UCSD-AML1 (cell line): ENCODE measurements at regions not wholly inside any gene's neighbourhood (a gene's known extent, or its start where the extent isn't known, plus 50 kb on each side); places are given as distances from the start of the nearest gene placed in this dataset.
"Not testable (repeated sequence)": the region's sequence is repeated elsewhere in the genome, so short reads cannot be mapped to it uniquely, and the experiment has no call there.

ENCODE experiments used
- DNase-seq: peaks from one replicate; lab custom pipeline; 2025; ENCODE audit not compliant: unreplicated experiment; lab: John Stamatoyannopoulos, UW

DNA sequence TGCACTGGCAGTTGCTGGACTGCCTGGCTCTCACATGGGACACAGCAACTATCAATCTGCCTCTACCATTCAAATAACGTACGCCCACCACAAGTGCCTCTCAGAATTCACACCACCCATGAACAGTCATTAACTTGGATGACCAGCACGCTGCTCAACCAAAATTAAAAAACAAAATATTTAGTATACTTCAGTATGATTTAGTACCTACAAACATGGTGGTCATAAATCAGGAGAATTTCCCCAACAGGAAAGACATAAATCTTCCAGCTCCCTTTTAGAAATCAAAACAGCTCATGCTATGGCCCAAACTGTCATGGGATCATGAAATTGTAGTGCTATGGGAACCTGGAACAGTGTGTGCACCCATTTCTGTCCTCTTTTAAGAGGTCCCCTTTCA is 317.4 kb upstream of the ETAA1 start:
- no peak for DNase-seq

DNA sequence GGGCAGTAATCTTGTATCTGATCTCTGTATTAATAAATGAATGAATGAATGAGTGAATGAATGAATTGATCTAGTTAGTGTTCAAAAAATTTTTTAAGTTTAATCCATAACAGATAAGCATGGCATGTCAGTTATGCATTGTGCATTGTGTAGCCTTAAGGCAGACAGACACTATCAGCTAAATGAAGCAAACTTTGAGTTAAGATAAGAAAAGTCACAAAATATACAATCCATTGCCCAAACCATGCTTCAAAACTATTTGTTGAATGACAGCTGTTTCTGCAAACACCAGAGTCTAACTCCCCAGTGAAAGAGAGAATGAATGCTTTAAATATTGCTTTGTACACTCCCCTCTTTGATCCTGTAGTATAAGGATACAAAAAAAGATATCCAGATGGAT is 314.3 kb upstream of the ETAA1 start:
- no peak for DNase-seq

DNA sequence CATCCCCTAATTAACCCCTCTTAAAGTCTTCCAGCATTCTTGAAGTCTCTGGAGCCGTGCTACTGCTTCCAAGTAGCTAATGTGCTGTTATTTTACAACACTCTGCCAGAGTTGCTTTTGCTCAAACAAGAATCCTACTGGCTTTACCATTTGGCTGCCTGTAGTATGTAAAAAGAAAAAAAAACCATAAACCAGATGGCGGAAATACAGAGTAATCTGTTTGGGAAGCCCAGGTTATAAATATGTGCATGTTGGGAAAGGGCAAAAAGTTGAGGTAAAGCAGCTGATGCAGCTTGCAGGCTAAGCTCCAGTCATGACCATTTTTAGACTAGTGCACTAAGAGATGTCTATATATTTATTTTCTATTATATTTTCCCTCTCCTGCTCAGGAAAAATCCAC is 313.2 kb upstream of the ETAA1 start:
- DNase-seq: no peak

DNA sequence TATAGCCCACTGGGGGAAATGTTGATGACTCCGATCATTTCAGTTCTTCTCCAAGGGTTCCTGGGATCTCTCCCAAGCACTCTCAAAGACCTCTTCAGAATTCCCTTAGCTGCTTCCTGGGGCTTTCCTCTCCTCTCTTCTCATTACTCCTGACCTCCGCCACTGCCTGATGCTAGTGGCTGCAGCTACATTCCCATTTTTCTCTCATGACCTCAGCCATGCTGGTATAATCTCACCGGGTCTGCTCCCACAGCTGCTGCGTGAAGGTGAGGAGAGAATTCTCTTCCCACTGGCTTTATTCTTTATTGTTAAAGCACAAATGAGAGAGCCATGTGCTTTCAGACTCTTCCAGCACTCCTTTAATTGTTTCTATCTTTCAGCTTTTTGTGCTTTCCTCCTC is 312.0 kb upstream of the ETAA1 start:
- DNase-seq: no peak

DNA sequence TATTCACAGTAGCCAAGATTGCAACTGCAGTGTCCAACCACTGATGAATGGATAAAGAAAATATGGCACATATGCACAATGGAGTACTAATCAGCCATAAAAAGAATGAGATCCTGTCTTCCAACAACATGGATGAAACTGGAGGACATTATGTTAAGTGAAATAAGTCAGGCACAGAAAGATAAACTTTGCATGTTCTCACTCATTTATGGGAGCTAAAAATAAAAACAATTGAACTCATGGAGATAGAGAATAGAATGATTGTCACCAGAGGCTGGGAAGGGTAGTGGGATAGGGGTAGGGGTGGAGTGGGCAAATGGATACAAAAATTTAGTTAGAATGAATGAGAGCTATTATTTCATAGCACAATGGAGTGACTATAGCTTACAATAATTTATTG is 305.5 kb upstream of the ETAA1 start:
- no peak for DNase-seq

DNA sequence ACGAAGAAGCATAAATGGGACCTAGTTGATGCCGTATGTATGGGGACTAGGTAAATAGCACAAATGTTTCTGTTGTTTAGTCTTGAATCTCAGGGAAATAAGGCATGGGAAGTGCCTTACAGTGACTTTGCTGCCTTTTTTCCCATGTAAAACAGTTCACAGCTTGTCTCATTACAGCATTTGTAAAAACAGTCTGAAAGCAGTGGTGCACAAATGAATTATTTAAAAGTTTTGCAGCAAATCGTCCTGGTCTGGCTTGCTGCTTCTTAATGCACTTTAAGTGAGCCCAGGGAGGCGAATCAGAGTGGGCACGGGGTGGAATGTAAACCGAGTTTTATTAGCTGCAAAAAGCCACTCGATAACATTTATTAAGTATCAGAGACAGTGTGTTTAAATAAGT is 302.0 kb upstream of the ETAA1 start:
- no peak for DNase-seq

DNA sequence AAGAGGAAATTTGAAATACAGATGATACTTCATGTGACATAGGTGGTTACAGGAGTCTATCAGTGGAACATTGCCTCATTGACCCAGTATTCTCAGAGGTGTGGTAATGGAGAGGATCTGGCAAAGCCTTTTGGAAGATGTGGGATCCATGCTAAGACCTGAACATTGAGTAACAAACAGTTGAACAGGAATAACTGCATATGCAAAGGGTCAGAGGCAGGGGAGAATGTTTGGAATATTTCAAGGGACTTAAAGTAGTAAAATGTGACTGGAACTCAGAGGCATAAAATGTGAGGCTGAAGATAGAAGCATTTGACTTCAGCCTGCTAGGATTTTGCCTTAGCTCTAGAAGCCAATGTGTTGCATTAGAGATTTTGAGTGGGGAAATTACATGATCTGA is 300.2 kb upstream of the ETAA1 start:
- no peak for DNase-seq

DNA sequence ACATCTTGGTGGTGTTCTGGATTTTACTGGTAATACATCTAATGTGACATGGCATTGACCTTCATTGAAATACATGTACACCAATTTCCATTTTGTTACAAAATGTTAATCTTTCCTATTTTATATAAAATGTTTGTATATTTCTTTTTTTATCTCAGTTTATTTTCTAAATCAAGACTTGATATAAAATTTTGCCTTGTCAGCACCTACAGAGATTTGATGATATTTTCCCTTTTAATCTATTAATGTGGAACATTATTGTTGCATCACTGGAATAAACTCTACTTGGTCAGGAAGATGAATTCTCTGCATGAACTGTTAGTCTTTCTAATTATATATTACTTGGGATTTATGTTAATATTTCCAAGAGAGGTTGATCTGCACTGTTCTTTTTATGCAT is 294.0 kb upstream of the ETAA1 start:
- no peak for DNase-seq

DNA sequence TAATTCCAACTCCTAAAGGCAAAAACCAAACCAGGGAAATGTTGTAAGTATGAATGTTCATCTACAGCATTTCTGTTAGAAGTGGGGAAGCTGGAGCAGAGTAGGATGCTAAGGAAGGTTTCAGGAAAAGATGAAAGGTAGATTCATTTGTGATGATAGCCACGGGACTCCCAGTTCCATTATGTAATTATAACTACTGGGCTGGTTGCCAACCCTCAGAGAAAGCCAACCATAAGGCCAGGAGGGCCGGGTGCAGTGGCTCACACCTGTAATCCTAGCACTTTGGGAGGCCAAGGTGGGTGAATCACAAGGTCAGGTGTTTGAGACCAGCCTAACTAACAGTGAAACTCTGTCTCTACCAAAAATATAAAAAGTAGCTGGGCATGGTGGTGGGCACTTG is 288.9 kb upstream of the ETAA1 start:
- no peak for DNase-seq

DNA sequence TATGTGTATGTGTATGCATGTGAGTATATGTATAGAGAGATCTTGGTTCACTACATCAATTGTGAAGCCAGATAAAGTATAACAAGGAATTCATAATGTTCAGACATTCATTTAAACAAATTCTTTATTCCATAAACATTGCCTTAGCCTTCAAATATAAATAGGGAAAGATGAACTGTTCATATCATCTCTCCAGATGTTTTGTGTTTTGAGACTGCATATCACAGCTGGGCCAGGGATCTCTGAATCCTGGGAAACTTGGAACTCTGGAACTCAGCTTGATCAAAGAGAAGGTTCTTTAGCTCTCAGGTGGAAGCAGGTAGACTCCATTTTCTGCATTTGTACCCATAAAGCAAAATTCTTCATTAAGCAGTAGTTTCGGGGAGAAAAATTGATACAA is 272.6 kb upstream of the ETAA1 start:
- DNase-seq: no peak

DNA sequence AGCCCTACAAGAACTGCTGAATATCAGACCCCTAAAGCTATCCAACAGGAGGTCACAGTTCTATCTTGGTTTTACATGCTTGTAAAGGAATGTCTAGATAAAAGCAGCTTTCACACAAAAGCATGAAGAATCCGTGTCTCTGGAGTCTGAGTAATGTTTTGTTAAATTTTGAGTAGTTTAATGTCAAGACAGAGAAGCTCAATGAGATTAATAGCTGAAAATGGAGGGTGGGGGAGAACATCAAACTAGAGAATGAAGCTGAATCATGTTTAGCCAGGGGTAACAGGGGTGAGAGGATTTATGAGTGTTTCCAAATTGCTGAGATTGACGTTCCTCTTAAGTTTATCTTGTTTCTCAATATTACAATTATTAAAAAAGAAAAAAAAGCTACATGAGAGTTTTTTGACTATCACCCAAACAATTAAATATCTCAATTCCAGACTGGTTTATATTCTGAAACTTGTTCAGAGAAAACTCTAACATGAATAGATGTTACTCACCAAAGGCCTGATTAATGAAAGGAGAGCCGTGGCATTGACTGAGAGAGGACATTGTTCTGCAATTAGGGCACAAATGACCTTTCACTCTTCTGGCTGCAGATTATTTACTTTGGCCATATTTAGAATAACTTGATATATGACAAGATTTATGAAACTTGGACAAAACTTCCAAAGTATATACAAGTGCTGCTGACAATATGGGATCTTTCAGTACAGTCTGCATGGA is 266.4 kb upstream of the ETAA1 start:
- DNase-seq: no peak

DNA sequence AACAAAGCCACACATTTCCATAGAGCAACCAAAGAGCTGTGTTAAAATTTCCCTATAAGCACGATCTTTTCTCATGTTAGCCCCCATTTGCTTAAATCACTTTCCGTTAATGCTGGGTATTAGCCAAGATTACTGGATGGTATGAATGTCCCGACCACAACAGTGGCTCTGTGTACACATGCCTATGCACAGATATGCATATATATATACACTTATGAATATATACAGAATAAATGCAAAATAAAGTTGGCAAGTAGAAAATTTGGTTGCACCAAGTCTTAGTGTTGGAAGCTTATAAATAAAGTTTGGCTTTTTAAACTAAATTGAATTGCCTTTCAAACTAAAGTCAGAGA is 265.9 kb upstream of the ETAA1 start:
- DNase-seq: no peak

DNA sequence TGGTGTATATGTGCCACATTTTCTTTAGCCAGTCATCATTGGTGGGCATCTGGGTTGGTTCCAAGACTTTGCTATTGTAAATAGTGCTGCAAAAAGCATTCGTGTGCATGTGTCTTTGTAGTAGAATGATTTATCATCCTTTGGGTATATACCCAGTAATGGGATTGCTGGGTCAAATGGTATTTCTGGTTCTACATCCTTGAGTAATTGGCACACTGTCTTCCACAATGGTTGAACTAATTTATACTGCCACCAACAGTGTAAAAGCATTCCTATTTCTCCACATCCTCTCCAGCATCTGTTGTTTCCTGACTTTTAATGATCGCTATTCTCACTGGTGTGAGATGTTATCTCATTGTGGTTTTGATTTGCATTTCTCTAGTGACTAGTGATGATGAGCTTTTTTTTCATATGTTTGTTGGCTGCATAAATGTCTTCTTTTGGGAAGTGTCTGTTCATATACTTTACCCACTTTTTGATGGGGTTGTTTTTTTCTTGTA is 264.6 kb upstream of the ETAA1 start:
- DNase-seq: not testable (repeated sequence)

DNA sequence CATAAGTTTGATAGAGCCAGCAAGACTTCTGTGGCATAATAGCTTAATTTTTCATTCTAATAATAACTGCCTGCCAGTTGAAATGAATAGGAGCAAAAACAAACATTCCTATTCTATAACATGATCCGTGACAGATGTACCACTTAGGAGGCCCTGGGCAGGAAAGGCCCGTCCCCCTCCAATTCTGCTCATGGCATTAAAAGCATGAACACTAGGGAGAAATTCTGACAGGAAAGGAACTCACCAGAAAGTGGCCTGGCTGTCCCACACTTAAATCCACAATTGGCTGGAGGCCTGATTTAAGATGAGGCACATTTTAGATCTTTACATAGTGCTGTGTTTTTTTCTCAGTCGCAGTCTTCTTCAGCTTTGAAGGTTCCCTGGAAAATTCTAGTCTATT is 261.9 kb upstream of the ETAA1 start:
- no peak for DNase-seq

DNA sequence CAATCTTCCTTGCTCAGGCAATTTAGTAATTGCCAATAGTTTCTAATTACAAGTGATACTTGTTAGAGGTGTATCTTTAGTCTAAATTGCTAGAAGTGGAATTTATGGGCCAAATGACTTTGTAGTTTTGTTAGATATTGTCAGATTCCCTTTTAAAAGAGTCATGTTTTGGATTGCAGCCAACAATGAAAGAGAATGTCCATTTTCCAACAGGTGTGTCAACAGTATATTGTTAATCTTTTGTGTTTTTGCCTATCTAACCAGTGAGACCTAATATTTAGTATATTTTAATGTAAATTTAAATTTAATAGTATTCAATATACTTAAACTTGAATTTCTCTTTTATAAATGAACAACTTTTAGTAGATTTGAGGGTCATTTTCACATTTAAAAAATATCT is 259.4 kb upstream of the ETAA1 start:
- no peak for DNase-seq

DNA sequence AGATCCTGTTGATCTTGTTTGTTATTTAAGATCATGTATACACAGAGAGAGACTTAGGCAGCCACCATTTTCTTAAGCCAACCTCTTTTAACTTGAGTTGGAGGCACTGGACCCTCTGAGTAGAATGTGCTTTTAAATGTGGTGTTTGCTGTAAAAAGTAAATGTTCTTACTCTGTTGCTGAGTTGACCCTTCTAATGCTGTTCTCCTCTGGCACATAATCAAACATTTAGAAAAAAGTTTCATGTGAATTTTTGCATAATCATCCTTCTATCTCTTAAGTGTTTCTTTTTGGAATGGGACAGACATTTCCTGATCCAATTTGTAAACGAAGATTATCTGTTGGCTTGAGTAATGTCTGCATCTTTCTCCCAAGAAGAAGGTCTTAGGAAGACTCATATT is 255.1 kb upstream of the ETAA1 start:
- DNase-seq: no peak

DNA sequence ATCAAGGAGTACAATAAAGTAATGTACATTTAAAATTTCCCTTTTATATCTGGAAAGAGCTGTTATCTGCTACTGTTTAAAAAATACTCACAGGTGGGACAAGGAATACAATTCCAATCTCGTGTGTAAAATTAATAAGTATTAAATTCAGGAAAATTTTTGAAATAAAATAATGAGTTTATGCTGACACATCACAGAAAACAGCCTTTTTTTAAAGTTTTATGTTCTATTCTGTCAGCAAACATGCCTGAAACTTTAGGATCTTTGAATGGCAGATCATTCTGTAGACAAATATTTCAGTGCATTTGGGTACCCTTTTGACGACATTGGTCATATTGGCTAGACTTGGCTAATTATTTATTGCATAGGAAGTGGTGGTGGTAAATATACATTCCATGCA is 254.4 kb upstream of the ETAA1 start:
- DNase-seq: no peak

DNA sequence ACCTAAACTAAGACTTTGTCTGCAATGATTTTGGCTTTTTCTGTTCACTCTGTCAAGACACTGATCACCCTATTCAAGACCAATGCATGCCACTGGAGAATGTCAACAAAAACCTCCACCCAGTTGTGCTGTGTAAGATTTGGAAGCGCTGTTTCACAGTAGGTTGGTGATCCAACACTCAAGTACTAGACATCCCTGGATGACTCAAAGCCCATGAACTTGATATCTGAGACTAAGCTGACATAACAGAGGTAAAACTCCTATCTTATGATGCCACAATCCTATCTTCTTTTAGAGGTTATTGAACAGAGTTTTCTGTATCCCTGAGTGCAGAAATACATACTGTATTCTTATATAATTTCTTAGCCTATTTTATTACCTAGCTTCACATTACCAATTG is 251.3 kb upstream of the ETAA1 start:
- no peak for DNase-seq

DNA sequence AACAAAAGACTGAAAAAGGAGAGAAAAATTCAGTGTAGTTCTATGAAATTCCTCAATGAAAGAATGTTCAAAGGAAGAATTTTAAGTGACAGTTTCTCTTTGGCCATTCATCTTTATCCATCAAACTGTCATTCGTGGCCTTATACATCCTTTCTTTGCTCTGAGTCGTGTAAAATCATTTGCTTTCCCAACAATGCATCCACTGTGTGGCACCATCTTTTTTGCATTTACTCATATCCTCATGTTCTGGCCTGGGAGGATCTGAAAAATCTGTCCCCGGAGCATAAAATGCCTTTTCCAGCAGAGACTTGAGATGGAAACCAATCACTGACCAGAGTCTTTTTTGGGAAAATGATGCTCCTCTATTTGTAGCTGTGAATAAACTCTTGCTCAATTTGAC is 240.3 kb upstream of the ETAA1 start:
- DNase-seq: no peak

DNA sequence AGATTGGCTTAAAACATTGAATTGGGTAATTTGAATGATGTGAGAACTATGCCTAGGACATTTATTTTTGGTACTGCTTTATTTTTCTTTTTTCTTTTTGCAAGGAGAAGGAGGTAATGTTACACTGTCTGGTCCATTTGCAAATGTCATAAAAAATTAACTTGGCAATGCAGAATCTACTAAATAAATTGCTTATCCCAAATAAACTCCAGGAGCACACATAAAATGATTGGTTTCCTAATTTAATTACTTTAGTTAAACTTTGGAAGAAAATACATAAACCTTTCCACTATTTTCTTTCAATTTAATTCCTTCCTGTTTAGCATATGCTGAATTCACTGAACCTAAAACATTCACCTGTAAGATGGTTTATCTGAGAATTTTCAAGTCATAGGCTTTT is 238.4 kb upstream of the ETAA1 start:
- no peak for DNase-seq

DNA sequence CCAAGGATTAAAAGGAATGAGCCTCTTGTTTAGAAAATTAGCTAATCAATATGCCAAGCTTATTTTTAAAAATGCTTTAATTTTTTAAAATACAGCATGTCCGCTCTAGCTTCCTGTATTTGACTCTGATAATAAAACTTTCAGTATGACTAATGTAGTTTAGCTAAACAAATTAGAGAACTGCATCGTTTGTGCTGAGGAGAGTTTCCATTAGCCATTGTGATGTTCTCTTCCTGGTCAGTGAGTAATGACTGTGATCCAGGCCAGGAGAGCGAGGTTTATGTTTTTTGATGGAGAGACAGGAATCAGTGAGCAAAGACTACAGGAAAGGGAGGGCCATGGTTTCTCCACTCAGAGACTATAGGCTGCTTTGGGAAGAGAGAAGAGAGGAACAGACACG is 237.2 kb upstream of the ETAA1 start:
- no peak for DNase-seq

DNA sequence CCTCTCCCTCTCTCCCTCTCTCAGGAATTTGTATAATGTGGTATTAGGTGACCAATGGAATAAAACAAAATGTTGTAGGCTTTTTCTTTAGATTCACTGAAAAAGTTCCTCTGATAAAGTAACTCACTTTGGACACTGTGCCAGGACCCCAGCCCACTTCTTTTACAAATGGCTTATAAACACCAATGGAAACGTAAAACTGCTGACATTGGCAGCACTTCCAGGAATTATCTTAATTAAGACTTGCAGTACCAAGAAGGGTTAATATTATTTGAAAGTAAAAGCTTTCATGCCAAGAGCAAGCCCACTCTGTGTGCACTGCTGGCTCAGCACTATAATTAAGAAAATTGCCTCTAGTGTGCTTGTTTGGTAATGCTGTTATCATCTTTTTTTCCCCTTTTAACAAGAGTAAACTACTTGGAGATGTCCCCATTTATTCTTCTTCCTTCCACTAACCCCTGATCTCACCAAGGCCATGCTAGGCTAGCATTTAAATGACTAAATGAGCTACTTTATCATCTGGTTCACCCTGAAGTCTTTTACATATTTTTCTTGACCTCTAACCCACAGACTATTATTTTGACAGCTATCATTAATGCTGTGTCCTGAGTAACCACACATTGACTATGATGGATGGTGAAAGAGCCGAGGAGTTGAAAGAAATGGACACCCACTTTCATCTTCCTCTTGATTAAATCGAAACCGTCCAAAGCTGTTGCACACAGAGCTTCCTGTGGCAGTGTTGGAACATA is 232.2 kb upstream of the ETAA1 start:
- no peak for DNase-seq

DNA sequence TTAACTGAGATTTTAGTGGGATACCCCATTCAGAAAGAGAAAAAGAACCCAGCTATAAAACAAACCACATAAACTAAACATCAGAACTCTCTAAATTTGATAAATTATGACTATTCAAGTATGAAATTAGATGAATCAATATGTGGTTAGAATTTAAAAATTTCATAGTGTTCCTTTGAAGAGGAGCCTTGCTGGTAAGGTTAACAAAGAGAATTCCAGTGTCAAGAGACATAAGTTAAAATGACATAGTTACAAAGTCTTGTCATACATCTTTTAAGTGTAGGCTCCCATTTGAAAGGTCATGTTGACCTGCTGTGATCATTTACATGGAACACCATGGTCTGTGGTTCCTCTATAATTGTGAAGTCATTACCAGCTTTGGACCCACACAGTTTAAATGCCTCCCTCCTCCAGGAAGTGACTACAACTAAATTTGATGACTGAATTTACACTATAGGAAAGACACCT is 231.6 kb upstream of the ETAA1 start:
- no peak for DNase-seq
